ENCODE measurements at regions not wholly inside any gene's neighbourhood (a gene's known extent, or its start where the extent isn't known, plus 50 kb on each side); places are given as distances from the start of the nearest gene placed in this dataset.

GRCh38 chr14:73784181-73784987, 67.2 kb upstream of the PTGR2 start:
- DNase-seq = peak; percentile 78 to 84
- H3K4me3 ChIP-seq (ENCODE audit: low read depth, low read length) = no peak overlapping the region
- no peak overlapping the region for H4K12ac ChIP-seq (ENCODE audit: low read depth, low read length)
- H3K27ac ChIP-seq (ENCODE audit: low read depth, low read length) = peak overlapping the region; percentile 94
- peaks cover 28 to 39% of the 10 kb centered on the region in 2 experiments for H3K4me1 ChIP-seq (ENCODE audit: control insufficient read depth in 1 of 2, insufficient read depth in 2 of 2, low read length in 2 of 2)
- H2BK120ac ChIP-seq (ENCODE audit: insufficient read depth, low read length, poor library complexity) = peak overlapping the region; percentile 44
- no peak overlapping the region for H2AFZ ChIP-seq (ENCODE audit: insufficient read depth, low read length, poor library complexity)
- H3K27me3 ChIP-seq (ENCODE audit: insufficient read depth, low read length) = no peaks in the 10 kb centered on the region
- H3K18ac ChIP-seq (ENCODE audit: low read length) = peak overlapping the region; percentile 64
- H3K9me3 ChIP-seq (ENCODE audit: insufficient read depth, low read depth, low read length) = no peaks in the 10 kb centered on the region
- H3K23ac ChIP-seq (ENCODE audit: low read length) = no peak overlapping the region
- H2BK12ac ChIP-seq (ENCODE audit: low read length) = peak overlapping the region; percentile 55
- H2AK5ac ChIP-seq (ENCODE audit: low read length) = peak overlapping the region; percentile 31
- H3K4me2 ChIP-seq (ENCODE audit: low read length) = peak overlapping the region; percentile 89
- H2BK5ac ChIP-seq (ENCODE audit: low read depth, low read length, poor library complexity) = peak overlapping the region; percentile 51
- peak overlapping the region; percentile 67 for H4K91ac ChIP-seq (ENCODE audit: low read depth, low read length)
- peak overlapping the region; percentile 42 for H4K8ac ChIP-seq (ENCODE audit: low read depth, low read length)
- H3K79me1 ChIP-seq (ENCODE audit: low read length) = peaks cover 40% of the 10 kb centered on the region
- H3K4ac ChIP-seq (ENCODE audit: low read depth, low read length) = peak overlapping the region; percentile 28
- H3K79me2 ChIP-seq (ENCODE audit: control insufficient read depth, insufficient read depth, low read length, poor library complexity) = peaks cover 18% of the 10 kb centered on the region
- peaks cover 0 to 2% of the 10 kb centered on the region in 2 experiments for H3K36me3 ChIP-seq (ENCODE audit: control insufficient read depth in 1 of 2, insufficient read depth in 2 of 2, low read length in 2 of 2)
- peak overlapping the region; percentile 68 for H3K14ac ChIP-seq (ENCODE audit: low read length)
- H3K9ac ChIP-seq (ENCODE audit: low read length) = no peak overlapping the region
- no CpG with 5 or more reads among the region's 8 CpGs for WGBS (ENCODE audit: extremely low coverage, insufficient coverage, insufficient read length)

GRCh38 chr14:73783107-73783727, 68.4 kb upstream of the PTGR2 start:
- H3K14ac ChIP-seq (ENCODE audit: low read length) = no peak overlapping the region
- no peaks in the 10 kb centered on the region for H3K9me3 ChIP-seq (ENCODE audit: insufficient read depth, low read depth, low read length)
- H3K27ac ChIP-seq (ENCODE audit: low read depth, low read length) = peak overlapping the region; percentile 94
- peaks cover 40% of the 10 kb centered on the region for H3K79me1 ChIP-seq (ENCODE audit: low read length)
- no peak overlapping the region for H2BK12ac ChIP-seq (ENCODE audit: low read length)
- peaks cover 28 to 39% of the 10 kb centered on the region in 2 experiments for H3K4me1 ChIP-seq (ENCODE audit: control insufficient read depth in 1 of 2, insufficient read depth in 2 of 2, low read length in 2 of 2)
- H3K9ac ChIP-seq (ENCODE audit: low read length) = no peak overlapping the region
- H4K91ac ChIP-seq (ENCODE audit: low read depth, low read length) = no peak overlapping the region
- H3K79me2 ChIP-seq (ENCODE audit: control insufficient read depth, insufficient read depth, low read length, poor library complexity) = peaks cover 18% of the 10 kb centered on the region
- H3K27me3 ChIP-seq (ENCODE audit: insufficient read depth, low read length) = no peaks in the 10 kb centered on the region
- no peak overlapping the region for H2BK5ac ChIP-seq (ENCODE audit: low read depth, low read length, poor library complexity)
- no peak overlapping the region for H4K8ac ChIP-seq (ENCODE audit: low read depth, low read length)
- no peak overlapping the region for H4K12ac ChIP-seq (ENCODE audit: low read depth, low read length)
- no peak overlapping the region for H3K18ac ChIP-seq (ENCODE audit: low read length)
- whole genome bisulfite sequencing (ENCODE audit: extremely low coverage, insufficient coverage, insufficient read length) = no CpG with 5 or more reads among the region's 10 CpGs
- no peak overlapping the region for H3K4ac ChIP-seq (ENCODE audit: low read depth, low read length)
- no peak overlapping the region for H3K4me3 ChIP-seq (ENCODE audit: low read depth, low read length)
- peaks cover 0 to 2% of the 10 kb centered on the region in 2 experiments for H3K36me3 ChIP-seq (ENCODE audit: control insufficient read depth in 1 of 2, insufficient read depth in 2 of 2, low read length in 2 of 2)
- DNase-seq = no peak
- H2AFZ ChIP-seq (ENCODE audit: insufficient read depth, low read length, poor library complexity) = no peak overlapping the region
- no peak overlapping the region for H2AK5ac ChIP-seq (ENCODE audit: low read length)
- H3K23ac ChIP-seq (ENCODE audit: low read length) = no peak overlapping the region
- H2BK120ac ChIP-seq (ENCODE audit: insufficient read depth, low read length, poor library complexity) = peak overlapping the region; percentile 44
- peak overlapping the region; percentile 28 for H3K4me2 ChIP-seq (ENCODE audit: low read length)

GRCh38 chr14:73782623-73783022, 68.4 kb upstream of the PNMA1 start:
- H3K27me3 ChIP-seq (ENCODE audit: insufficient read depth, low read length) = no peaks in the 10 kb centered on the region
- H3K4ac ChIP-seq (ENCODE audit: low read depth, low read length) = no peak overlapping the region
- no peak overlapping the region for H4K12ac ChIP-seq (ENCODE audit: low read depth, low read length)
- peak overlapping the region; percentile 8 for H3K14ac ChIP-seq (ENCODE audit: low read length)
- peaks cover 30 to 37% of the 10 kb centered on the region in 2 experiments for H3K4me1 ChIP-seq (ENCODE audit: control insufficient read depth in 1 of 2, insufficient read depth in 2 of 2, low read length in 2 of 2)
- no peak overlapping the region for H2AK5ac ChIP-seq (ENCODE audit: low read length)
- peaks cover 0 to 2% of the 10 kb centered on the region in 2 experiments for H3K36me3 ChIP-seq (ENCODE audit: control insufficient read depth in 1 of 2, insufficient read depth in 2 of 2, low read length in 2 of 2)
- WGBS (ENCODE audit: extremely low coverage, insufficient coverage, insufficient read length) = no CpG with 5 or more reads among the region's 2 CpGs
- peak overlapping the region; percentile 94 for H3K27ac ChIP-seq (ENCODE audit: low read depth, low read length)
- peaks cover 18% of the 10 kb centered on the region for H3K79me2 ChIP-seq (ENCODE audit: control insufficient read depth, insufficient read depth, low read length, poor library complexity)
- H2AFZ ChIP-seq (ENCODE audit: insufficient read depth, low read length, poor library complexity) = peak overlapping the region; percentile 26
- H3K9me3 ChIP-seq (ENCODE audit: insufficient read depth, low read depth, low read length) = no peaks in the 10 kb centered on the region
- no peak overlapping the region for H2BK5ac ChIP-seq (ENCODE audit: low read depth, low read length, poor library complexity)
- H3K18ac ChIP-seq (ENCODE audit: low read length) = no peak overlapping the region
- no peak for DNase-seq
- no peak overlapping the region for H3K4me2 ChIP-seq (ENCODE audit: low read length)
- no peak overlapping the region for H2BK12ac ChIP-seq (ENCODE audit: low read length)
- no peak overlapping the region for H3K23ac ChIP-seq (ENCODE audit: low read length)
- no peak overlapping the region for H4K8ac ChIP-seq (ENCODE audit: low read depth, low read length)
- H3K79me1 ChIP-seq (ENCODE audit: low read length) = peaks cover 40% of the 10 kb centered on the region
- H3K9ac ChIP-seq (ENCODE audit: low read length) = no peak overlapping the region
- no peak overlapping the region for H4K91ac ChIP-seq (ENCODE audit: low read depth, low read length)
- no peak overlapping the region for H3K4me3 ChIP-seq (ENCODE audit: low read depth, low read length)
- H2BK120ac ChIP-seq (ENCODE audit: insufficient read depth, low read length, poor library complexity) = no peak overlapping the region

GRCh38 chr14:73780896-73781295, 66.7 kb upstream of the PNMA1 start:
- Histone ChIP-seq H3K4me3 (ENCODE audit: low read depth, low read length) (no peak overlapping the region), H3K4me1 (ENCODE audit: control insufficient read depth in 1 of 2, insufficient read depth in 2 of 2, low read length in 2 of 2) (peaks cover 31 to 34% of the 10 kb centered on the region in 2 experiments), H3K27ac (ENCODE audit: low read depth, low read length) (no peak overlapping the region), H4K8ac (ENCODE audit: low read depth, low read length) (no peak overlapping the region), H3K79me1 (ENCODE audit: low read length) (peaks cover 24% of the 10 kb centered on the region), H4K91ac (ENCODE audit: low read depth, low read length) (no peak overlapping the region), H2AK5ac (ENCODE audit: low read length) (no peak overlapping the region), H3K18ac (ENCODE audit: low read length) (no peak overlapping the region), H3K14ac (ENCODE audit: low read length) (no peak overlapping the region), H3K9ac (ENCODE audit: low read length) (no peak overlapping the region), H2BK120ac (ENCODE audit: insufficient read depth, low read length, poor library complexity) (no peak overlapping the region), H2AFZ (ENCODE audit: insufficient read depth, low read length, poor library complexity) (no peak overlapping the region), H2BK12ac (ENCODE audit: low read length) (no peak overlapping the region), H3K27me3 (ENCODE audit: insufficient read depth, low read length) (no peaks in the 10 kb centered on the region), H4K12ac (ENCODE audit: low read depth, low read length) (no peak overlapping the region), H3K36me3 (ENCODE audit: control insufficient read depth in 1 of 2, insufficient read depth in 2 of 2, low read length in 2 of 2) (peaks cover 0 to 2% of the 10 kb centered on the region in 2 experiments), H2BK5ac (ENCODE audit: low read depth, low read length, poor library complexity) (no peak overlapping the region), H3K4me2 (ENCODE audit: low read length) (no peak overlapping the region), H3K79me2 (ENCODE audit: control insufficient read depth, insufficient read depth, low read length, poor library complexity) (peaks cover 9% of the 10 kb centered on the region), H3K4ac (ENCODE audit: low read depth, low read length) (no peak overlapping the region), H3K9me3 (ENCODE audit: insufficient read depth, low read depth, low read length) (no peaks in the 10 kb centered on the region), H3K23ac (ENCODE audit: low read length) (no peak overlapping the region)
- WGBS (ENCODE audit: extremely low coverage, insufficient coverage, insufficient read length) = no CpG with 5 or more reads among the region's 3 CpGs
- no peak for DNase-seq

Data from trophoblast cell (in vitro differentiated cells and primary cell).